ENCODE measurements at regions not wholly inside any gene's neighbourhood (a gene's known extent, or its start where the extent isn't known, plus 50 kb on each side); places are given as distances from the start of the nearest gene placed in this dataset.
"Not testable (repeated sequence)": the region's sequence is repeated elsewhere in the genome, so short reads cannot be mapped to it uniquely, and the experiment has no call there.

- no peak for DNase-seq (ENCODE audit: low read depth in 6 of 9, low spot score in 9 of 9)
- H3K4me1 ChIP-seq (ENCODE audit: control insufficient read depth in 2 of 2, insufficient read depth in 2 of 2, low read length in 2 of 2): no peaks in the 10 kb centered on the region
- no peaks in the 10 kb centered on the region for H3K9me3 ChIP-seq (ENCODE audit: control insufficient read depth in 2 of 2, insufficient read depth in 1 of 2, low read length in 1 of 2)
- no peaks in the 10 kb centered on the region for H3K36me3 ChIP-seq (ENCODE audit: control insufficient read depth in 2 of 2, insufficient read depth in 2 of 2, low read length in 1 of 2)
- peaks cover 0 to 4% of the 10 kb centered on the region in 2 donors for H3K27me3 ChIP-seq (ENCODE audit: control insufficient read depth in 2 of 2, insufficient read depth in 1 of 2, low read length in 1 of 2)
- H3K4me3 ChIP-seq (ENCODE audit: low read length in 2 of 2): no peak overlapping the region
- WGBS: 97% methylated on average over 1 of the region's 1 CpG
- H3K27ac ChIP-seq (ENCODE audit: low read depth in 1 of 2, low read length in 1 of 2): no peak overlapping the region
These were observed 121.2 kb upstream of the GRIP1 start for GRCh38 chr12:66800046-66800445.

DNA sequence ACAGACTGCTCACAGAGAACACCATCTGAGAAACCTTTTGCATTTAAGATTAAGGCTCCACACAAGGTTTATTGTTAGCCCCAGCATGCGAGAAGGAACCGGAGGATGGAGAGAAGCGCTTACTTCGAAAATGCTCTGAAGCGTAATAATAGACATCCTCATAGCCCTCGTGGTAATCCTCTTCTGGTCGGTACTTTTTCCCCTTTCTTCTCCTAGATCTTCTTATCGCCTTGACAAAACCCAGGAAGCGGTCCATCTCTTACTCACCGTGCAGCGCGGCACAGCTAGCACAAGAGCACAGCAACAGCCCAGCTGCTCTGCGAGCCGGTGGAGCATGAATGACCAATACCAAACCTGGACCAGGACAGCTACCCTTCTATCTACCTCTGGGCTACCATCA lies 125.1 kb upstream of the GRIP1 start:
- 82% methylated on average over 14 of the region's 14 CpGs for WGBS
- H3K27me3 ChIP-seq (ENCODE audit: control insufficient read depth in 2 of 2, insufficient read depth in 1 of 2, low read length in 1 of 2): peaks cover 0 to 4% of the 10 kb centered on the region in 2 donors

DNA sequence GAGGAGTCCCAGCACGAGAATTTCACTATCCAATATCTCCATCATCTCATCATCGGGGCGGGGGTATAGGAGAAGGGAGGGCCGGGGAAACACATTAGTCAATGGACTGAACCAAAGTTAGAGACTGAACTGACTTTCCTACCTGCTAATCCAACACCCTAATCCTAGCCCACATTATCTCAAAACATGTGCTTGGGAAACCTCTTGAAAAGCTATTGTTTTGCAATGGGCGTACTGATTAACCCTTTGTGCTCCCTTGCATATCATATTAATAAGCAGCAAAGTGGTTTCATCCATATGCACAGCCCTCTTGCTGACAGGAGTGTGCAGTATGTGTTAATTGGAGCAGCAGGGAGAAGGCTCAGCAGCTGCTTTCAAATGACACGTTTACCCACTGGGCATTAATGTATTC lies 125.7 kb upstream of the GRIP1 start:
- Histone ChIP-seq H3K4me3 (ENCODE audit: low read length in 2 of 2) (no peak overlapping the region), H3K9me3 (ENCODE audit: control insufficient read depth in 2 of 2, insufficient read depth in 1 of 2, low read length in 1 of 2) (no peaks in the 10 kb centered on the region), H3K36me3 (ENCODE audit: control insufficient read depth in 2 of 2, insufficient read depth in 2 of 2, low read length in 1 of 2) (no peaks in the 10 kb centered on the region), H3K27me3 (ENCODE audit: control insufficient read depth in 2 of 2, insufficient read depth in 1 of 2, low read length in 1 of 2) (peaks cover 0 to 4% of the 10 kb centered on the region in 2 donors), H3K4me1 (ENCODE audit: control insufficient read depth in 2 of 2, insufficient read depth in 2 of 2, low read length in 2 of 2) (no peaks in the 10 kb centered on the region), H3K27ac (ENCODE audit: low read depth in 1 of 2, low read length in 1 of 2) (no peak overlapping the region)
- 91% methylated on average over 6 of the region's 6 CpGs for WGBS
- DNase-seq (ENCODE audit: low read depth in 6 of 9, low spot score in 9 of 9): no peak

More for the DNA sequence above, 125.1 kb upstream of the GRIP1 start:
- Histone ChIP-seq H3K36me3 (ENCODE audit: control insufficient read depth in 2 of 2, insufficient read depth in 2 of 2, low read length in 1 of 2) (no peaks in the 10 kb centered on the region), H3K27ac (ENCODE audit: low read depth in 1 of 2, low read length in 1 of 2) (no peak overlapping the region), H3K4me1 (ENCODE audit: control insufficient read depth in 2 of 2, insufficient read depth in 2 of 2, low read length in 2 of 2) (no peaks in the 10 kb centered on the region), H3K9me3 (ENCODE audit: control insufficient read depth in 2 of 2, insufficient read depth in 1 of 2, low read length in 1 of 2) (no peaks in the 10 kb centered on the region), H3K4me3 (ENCODE audit: low read length in 2 of 2) (no peak overlapping the region)
- DNase-seq (ENCODE audit: low read depth in 6 of 9, low spot score in 9 of 9): no peak

DNA sequence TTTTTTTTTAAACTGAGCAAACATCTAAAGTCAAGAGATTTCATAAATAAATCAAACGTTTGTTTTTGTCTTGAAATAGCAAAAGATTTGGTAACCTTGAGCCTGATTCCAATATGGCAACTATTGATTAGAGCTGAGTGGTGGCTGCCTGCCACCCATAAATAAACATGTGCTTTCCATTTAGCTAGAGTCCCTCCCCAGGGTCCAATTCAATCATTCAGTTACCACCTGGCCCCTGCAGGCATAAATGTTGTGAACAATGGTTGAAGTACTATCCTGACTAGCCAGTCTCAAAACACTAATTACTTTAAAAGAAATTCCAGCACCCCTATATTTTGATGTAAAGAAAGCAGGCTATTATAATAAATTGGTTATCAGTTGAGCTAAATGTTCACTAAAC lies 129.7 kb upstream of the GRIP1 start:
- H3K27me3 ChIP-seq (ENCODE audit: control insufficient read depth in 2 of 2, insufficient read depth in 1 of 2, low read length in 1 of 2): peaks cover 0 to 4% of the 10 kb centered on the region in 2 donors
- H3K4me1 ChIP-seq (ENCODE audit: control insufficient read depth in 2 of 2, insufficient read depth in 2 of 2, low read length in 2 of 2): no peaks in the 10 kb centered on the region
- no peak overlapping the region for H3K27ac ChIP-seq (ENCODE audit: low read depth in 1 of 2, low read length in 1 of 2)
- H3K9me3 ChIP-seq (ENCODE audit: control insufficient read depth in 2 of 2, insufficient read depth in 1 of 2, low read length in 1 of 2): no peaks in the 10 kb centered on the region
- H3K36me3 ChIP-seq (ENCODE audit: control insufficient read depth in 2 of 2, insufficient read depth in 2 of 2, low read length in 1 of 2): no peaks in the 10 kb centered on the region
- no peak overlapping the region for H3K4me3 ChIP-seq (ENCODE audit: low read length in 2 of 2)
- 96% methylated on average over 1 of the region's 1 CpG for WGBS
- no peak for DNase-seq (ENCODE audit: low read depth in 6 of 9, low spot score in 9 of 9)

- 83% methylated on average over 2 of the region's 2 CpGs for WGBS
- no peaks in the 10 kb centered on the region for H3K27me3 ChIP-seq (ENCODE audit: control insufficient read depth in 2 of 2, insufficient read depth in 1 of 2, low read length in 1 of 2)
- no peak overlapping the region for H3K4me3 ChIP-seq (ENCODE audit: low read length in 2 of 2)
- no peaks in the 10 kb centered on the region for H3K36me3 ChIP-seq (ENCODE audit: control insufficient read depth in 2 of 2, insufficient read depth in 2 of 2, low read length in 1 of 2)
- no peaks in the 10 kb centered on the region for H3K4me1 ChIP-seq (ENCODE audit: control insufficient read depth in 2 of 2, insufficient read depth in 2 of 2, low read length in 2 of 2)
- no peak for DNase-seq (ENCODE audit: low read depth in 6 of 9, low spot score in 9 of 9)
- no peaks in the 10 kb centered on the region for H3K9me3 ChIP-seq (ENCODE audit: control insufficient read depth in 2 of 2, insufficient read depth in 1 of 2, low read length in 1 of 2)
- no peak overlapping the region for H3K27ac ChIP-seq (ENCODE audit: low read depth in 1 of 2, low read length in 1 of 2)
These were observed 134.4 kb upstream of the GRIP1 start for GRCh38 chr12:66813137-66813892.

DNA sequence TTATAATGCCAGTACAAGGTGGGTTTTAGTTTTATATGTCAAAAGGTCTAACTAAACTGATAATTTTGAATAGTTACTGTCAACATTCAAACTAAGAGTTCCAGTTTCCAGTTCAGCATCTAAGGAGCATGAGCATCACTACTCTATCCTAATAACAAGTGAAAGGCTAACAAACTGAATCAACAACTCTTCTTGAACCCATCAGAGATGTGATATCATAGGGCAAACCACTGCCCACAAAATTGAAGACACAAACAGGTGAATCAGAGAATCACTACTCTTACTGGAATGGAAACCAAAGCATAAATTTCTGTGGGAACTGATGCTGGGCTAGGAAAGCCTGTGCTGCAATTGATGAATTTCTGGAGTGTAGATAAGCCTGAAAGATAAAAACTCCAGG lies 140.7 kb upstream of the GRIP1 start:
- no peaks in the 10 kb centered on the region for H3K36me3 ChIP-seq (ENCODE audit: control insufficient read depth in 2 of 2, insufficient read depth in 2 of 2, low read length in 1 of 2)
- no peak overlapping the region for H3K4me3 ChIP-seq (ENCODE audit: low read length in 2 of 2)
- H3K4me1 ChIP-seq (ENCODE audit: control insufficient read depth in 2 of 2, insufficient read depth in 2 of 2, low read length in 2 of 2): no peaks in the 10 kb centered on the region
- no peaks in the 10 kb centered on the region for H3K27me3 ChIP-seq (ENCODE audit: control insufficient read depth in 2 of 2, insufficient read depth in 1 of 2, low read length in 1 of 2)
- H3K27ac ChIP-seq (ENCODE audit: low read depth in 1 of 2, low read length in 1 of 2): no peak overlapping the region
- DNase-seq (ENCODE audit: low read depth in 6 of 9, low spot score in 9 of 9): no peak
- no peaks in the 10 kb centered on the region for H3K9me3 ChIP-seq (ENCODE audit: control insufficient read depth in 2 of 2, insufficient read depth in 1 of 2, low read length in 1 of 2)

DNA sequence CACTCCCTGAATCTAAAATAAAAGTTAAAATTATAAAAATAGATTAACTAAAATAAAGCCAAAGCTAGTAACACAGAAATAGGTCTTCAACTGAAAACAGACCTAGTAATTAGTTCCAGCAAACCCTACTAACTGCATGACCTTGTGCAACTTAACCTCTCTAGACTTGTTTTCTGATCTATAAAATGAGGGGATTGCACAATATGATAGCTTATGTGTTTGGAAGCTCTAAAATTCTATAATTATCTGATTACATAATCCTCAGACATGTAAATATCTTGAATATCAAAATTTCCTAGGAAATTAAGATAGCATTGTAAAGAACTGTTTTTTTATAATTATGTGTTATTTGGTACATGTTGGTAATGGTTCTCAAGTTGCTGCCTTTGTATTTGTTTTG lies 144.1 kb upstream of the GRIP1 start:
- H3K27me3 ChIP-seq (ENCODE audit: control insufficient read depth in 2 of 2, insufficient read depth in 1 of 2, low read length in 1 of 2): no peaks in the 10 kb centered on the region
- no peaks in the 10 kb centered on the region for H3K9me3 ChIP-seq (ENCODE audit: control insufficient read depth in 2 of 2, insufficient read depth in 1 of 2, low read length in 1 of 2)
- no peaks in the 10 kb centered on the region for H3K4me1 ChIP-seq (ENCODE audit: control insufficient read depth in 2 of 2, insufficient read depth in 2 of 2, low read length in 2 of 2)
- no peak overlapping the region for H3K4me3 ChIP-seq (ENCODE audit: low read length in 2 of 2)
- no peaks in the 10 kb centered on the region for H3K36me3 ChIP-seq (ENCODE audit: control insufficient read depth in 2 of 2, insufficient read depth in 2 of 2, low read length in 1 of 2)
- no peak overlapping the region for H3K27ac ChIP-seq (ENCODE audit: low read depth in 1 of 2, low read length in 1 of 2)
- no peak for DNase-seq (ENCODE audit: low read depth in 6 of 9, low spot score in 9 of 9)

DNA sequence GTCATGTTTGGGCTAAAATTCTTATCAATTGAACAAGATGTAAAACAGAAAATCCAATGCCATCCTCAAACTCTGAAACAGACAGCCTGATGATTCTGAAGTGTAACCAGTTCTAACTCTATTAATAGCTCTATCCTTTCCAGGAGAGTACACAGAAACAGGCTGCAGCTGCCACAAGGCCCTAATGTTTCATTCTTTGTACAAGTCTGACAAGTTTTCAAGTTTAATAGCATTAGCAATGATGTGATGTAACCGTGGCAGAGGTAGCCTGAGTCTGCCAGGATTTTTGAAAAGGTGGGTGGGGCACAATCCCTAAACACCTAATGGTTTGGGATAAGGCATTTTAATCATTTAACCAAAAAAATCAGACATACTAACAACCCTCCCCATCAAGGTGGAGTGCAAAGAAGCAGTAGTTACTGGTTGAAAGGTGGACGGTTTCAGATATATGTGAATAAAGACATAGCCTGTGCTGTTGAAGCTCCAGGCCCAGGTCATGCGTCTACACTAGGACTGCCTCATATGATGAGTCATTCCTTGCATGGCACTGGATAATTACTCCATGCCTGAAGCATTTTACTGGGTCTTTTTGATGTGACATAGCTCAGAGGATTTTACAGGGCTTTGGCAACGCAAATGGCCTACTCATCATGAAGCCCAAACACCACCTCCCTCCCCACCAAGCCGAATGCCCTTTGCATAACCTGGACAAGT lies 145.1 kb upstream of the GRIP1 start:
- Histone ChIP-seq H3K27me3 (ENCODE audit: control insufficient read depth in 2 of 2, insufficient read depth in 1 of 2, low read length in 1 of 2) (no peaks in the 10 kb centered on the region), H3K4me3 (ENCODE audit: low read length in 2 of 2) (no peak overlapping the region), H3K4me1 (ENCODE audit: control insufficient read depth in 2 of 2, insufficient read depth in 2 of 2, low read length in 2 of 2) (peaks cover 0 to under 1% of the 10 kb centered on the region in 2 donors), H3K36me3 (ENCODE audit: control insufficient read depth in 2 of 2, insufficient read depth in 2 of 2, low read length in 1 of 2) (no peaks in the 10 kb centered on the region), H3K9me3 (ENCODE audit: control insufficient read depth in 2 of 2, insufficient read depth in 1 of 2, low read length in 1 of 2) (no peaks in the 10 kb centered on the region), H3K27ac (ENCODE audit: low read depth in 1 of 2, low read length in 1 of 2) (no peak overlapping the region)
- no peak for DNase-seq (ENCODE audit: low read depth in 6 of 9, low spot score in 9 of 9)
- WGBS: 95% methylated on average over 5 of the region's 5 CpGs

DNA sequence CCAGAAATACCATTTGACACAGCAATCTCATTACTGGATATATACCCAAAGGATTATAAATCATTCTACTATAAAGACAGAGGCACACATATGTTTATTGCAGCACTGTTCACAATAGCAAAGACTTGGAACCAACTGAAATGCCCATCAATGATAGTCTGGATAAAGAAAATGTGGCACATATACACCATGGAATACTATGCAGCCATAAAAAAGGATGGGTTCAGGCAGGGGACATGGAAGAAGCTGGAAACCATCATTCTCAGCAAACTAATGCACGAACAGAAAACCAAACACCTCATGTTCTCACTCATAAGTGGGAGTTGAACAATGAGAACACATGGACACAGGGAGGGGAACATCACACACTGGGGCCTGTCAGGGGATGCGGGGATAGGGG lies 147.0 kb upstream of the GRIP1 start:
- not testable (repeated sequence) for H3K4me3 ChIP-seq (ENCODE audit: low read length in 2 of 2); H3K4me1 ChIP-seq (ENCODE audit: control insufficient read depth in 2 of 2, insufficient read depth in 2 of 2, low read length in 2 of 2); H3K27ac ChIP-seq (ENCODE audit: low read depth in 1 of 2, low read length in 1 of 2); H3K27me3 ChIP-seq (ENCODE audit: control insufficient read depth in 2 of 2, insufficient read depth in 1 of 2, low read length in 1 of 2); H3K9me3 ChIP-seq (ENCODE audit: control insufficient read depth in 2 of 2, insufficient read depth in 1 of 2, low read length in 1 of 2); H3K36me3 ChIP-seq (ENCODE audit: control insufficient read depth in 2 of 2, insufficient read depth in 2 of 2, low read length in 1 of 2); DNase-seq (ENCODE audit: low read depth in 6 of 9, low spot score in 9 of 9)
- 95% methylated on average over 2 of the region's 2 CpGs for WGBS

Measured in thymus (tissue), 11 donors.